LNCaP clone FGC (cell line): ENCODE measurements at regions not wholly inside any gene's neighbourhood (a gene's known extent, or its start where the extent isn't known, plus 50 kb on each side); places are given as distances from the start of the nearest gene placed in this dataset.
A peak's percentile ranks its signal among the peaks of the same experiment; 100 is the strongest.
"Not testable (repeated sequence)": the region's sequence is repeated elsewhere in the genome, so short reads cannot be mapped to it uniquely, and the experiment has no call there.

Experiments
- DNase-seq: peaks from one replicate; pipeline ENCODE4 v3.0.0-alpha.2; 2011; ENCODE audit warnings: low read depth
- H3K4me3 ChIP-seq: 2 replicates; pipeline ENCODE4 v1.5.1; 2011; ENCODE audit warnings: mild to moderate bottlenecking, low read depth, low read length, control low read depth
- TF ChIP-seq, protein P1 (sequence below): IDR thresholded peaks from 2 replicates; pipeline ENCODE4 v1.5.1; 2012; ENCODE audit warnings: mild to moderate bottlenecking; ENCODE audit not compliant: control insufficient read depth, insufficient read depth; ENCODE audit errors: extremely low read depth

DNA sequence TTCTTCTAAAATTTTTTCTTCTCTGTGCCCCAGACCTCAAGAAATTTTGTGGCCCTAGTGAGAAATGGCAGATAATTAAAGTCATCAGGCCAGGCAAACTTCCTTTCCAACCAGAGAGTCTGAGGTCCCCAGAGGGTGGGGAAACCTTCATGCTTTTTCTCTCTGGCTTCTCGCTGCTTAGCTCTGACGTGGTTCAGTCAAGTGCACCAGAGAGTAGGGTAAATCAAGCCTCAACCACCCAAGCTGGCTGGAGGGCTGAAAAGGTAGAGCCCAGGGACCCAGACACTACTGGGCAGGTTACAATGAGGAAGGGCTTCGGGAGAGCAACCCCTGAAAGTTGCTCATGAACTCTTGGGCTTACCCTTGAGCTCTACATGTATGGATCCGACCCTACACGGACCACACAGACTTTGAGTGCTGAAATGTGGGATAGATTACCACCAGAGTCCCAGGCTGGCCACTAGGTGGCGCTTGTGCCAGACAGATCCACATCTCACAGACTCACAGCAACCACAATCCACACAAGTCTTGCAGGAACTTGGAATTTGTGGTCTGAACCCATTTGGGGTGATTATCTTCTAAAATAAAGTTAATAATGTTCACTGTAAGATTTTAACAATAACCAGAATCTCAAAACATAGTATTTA is 323.5 kb downstream of the KLF13 start:
- H3K4me3 ChIP-seq, DNase-seq: not testable (repeated sequence)
- TF ChIP-seq, protein P1, sequence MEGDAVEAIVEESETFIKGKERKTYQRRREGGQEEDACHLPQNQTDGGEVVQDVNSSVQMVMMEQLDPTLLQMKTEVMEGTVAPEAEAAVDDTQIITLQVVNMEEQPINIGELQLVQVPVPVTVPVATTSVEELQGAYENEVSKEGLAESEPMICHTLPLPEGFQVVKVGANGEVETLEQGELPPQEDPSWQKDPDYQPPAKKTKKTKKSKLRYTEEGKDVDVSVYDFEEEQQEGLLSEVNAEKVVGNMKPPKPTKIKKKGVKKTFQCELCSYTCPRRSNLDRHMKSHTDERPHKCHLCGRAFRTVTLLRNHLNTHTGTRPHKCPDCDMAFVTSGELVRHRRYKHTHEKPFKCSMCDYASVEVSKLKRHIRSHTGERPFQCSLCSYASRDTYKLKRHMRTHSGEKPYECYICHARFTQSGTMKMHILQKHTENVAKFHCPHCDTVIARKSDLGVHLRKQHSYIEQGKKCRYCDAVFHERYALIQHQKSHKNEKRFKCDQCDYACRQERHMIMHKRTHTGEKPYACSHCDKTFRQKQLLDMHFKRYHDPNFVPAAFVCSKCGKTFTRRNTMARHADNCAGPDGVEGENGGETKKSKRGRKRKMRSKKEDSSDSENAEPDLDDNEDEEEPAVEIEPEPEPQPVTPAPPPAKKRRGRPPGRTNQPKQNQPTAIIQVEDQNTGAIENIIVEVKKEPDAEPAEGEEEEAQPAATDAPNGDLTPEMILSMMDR, result peak; percentile 44

DNA sequence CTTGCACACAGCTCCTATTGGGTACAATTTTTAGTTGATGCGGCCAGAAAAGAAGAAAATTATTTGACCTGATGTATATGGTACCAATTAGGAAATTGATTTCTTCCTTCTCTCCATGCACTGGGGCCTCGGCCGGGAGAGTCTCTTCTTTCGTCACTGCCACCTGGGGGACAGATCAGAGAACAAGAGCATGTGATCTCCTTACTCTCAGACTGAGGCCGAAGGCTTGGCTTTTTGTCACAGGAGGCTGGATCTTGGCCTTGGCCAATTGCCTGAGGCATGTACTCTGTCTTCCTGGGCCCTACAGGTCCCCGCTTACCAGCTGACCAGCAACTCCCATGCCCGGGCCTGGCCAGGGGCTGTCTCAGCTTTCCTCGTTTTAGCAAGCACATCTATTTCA is 330.3 kb downstream of the KLF13 start:
- not testable (repeated sequence) for DNase-seq, H3K4me3 ChIP-seq

DNA sequence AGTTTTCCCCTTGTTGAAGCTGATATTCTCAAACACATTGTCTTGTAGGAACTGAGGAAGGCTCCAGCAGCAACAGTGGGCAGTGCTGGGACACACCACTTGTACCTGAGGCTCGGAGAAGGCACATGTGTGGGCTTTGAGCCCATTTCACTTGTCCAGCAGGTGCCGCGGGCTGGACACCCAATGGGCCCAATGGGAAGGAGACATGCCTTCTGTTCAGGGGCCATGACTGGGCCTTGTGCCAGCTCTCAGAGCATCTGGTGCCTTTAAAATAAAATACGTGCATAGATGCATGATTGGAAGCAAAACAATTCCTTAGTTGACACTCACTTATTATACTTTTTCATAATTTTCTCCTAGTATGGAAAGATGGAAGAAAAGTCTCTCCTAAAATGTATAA is 334.2 kb downstream of the KLF13 start:
- no peak for DNase-seq
- TF ChIP-seq, protein P1, result no peak
- H3K4me3 ChIP-seq, result no peak overlapping the region

DNA sequence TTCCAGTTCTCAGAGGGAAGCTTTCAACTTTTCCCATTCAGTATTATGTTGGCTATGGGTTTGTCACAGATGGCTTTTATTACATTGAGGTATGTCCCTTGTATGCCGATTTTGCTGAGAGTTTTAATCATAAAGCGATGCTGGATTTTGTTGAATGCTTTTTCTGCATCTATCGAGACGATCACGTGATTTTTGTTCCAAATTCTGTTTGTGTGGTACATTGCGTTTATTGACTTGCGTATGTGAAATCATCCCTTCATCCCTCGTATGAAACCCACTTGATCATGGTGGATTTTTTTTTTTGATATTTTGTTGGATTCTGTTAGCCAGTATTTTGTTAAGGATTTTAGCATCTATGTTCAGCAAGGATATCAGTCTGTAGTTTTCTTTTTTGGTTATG is 339.1 kb downstream of the KLF13 start:
- not testable (repeated sequence) for H3K4me3 ChIP-seq, DNase-seq

DNA sequence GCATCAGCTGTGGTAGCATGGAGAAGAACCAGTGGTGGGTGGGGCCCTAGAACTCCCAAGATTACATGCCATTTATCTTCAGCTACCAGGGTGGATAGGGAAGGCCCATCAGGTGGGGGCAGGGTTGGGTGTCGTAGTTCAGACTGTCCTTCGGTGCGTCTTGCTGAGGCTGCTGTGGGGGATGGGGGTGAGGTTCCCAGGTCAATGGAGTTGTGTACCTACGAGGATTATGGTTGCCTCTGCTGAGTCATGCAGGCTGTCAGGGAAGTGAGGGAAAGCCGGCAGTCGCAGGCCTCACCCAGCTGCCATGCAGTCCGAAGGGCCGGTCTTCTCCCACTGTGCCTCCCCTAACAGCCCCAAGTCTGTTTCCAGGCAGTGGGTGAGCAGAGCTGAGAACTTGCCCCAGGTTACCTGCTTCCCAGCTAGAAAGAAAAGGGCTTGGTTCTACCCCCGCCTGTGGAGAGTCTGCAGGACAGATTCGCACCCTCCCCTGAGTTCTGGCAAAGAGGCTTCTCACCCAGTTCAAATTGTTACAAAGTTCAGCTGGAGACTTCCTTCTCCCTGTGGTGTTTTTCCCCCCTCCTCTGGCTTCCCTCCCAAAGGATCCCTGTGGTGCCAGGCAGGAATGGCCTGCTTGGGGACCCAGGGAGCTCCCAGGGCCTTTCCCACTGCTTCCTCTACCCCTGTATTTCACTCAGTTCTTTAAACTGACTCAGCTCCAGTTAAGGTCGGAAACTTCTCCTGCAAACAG is 342.7 kb downstream of the KLF13 start:
- H3K4me3 ChIP-seq, DNase-seq: not testable (repeated sequence)

DNA sequence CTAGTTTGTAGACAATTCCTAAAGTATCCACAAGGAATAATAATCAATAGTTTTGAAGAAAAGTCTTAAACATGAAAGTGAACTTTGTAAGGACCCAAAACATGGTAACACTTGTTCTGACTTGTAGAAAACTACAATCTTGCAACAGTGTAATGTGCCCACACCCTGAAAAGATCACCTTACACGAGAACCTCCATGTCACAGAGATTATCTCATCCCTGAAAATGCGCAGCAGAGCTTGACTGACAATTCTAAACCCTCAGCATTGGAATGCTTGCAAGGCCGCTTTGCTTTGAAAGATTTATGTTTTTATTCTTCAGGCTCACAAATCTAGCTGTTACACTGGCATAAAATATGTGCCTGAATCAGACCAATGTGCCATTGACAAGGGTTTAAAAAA is 346.6 kb downstream of the KLF13 start:
- H3K4me3 ChIP-seq, DNase-seq: not testable (repeated sequence)

DNA sequence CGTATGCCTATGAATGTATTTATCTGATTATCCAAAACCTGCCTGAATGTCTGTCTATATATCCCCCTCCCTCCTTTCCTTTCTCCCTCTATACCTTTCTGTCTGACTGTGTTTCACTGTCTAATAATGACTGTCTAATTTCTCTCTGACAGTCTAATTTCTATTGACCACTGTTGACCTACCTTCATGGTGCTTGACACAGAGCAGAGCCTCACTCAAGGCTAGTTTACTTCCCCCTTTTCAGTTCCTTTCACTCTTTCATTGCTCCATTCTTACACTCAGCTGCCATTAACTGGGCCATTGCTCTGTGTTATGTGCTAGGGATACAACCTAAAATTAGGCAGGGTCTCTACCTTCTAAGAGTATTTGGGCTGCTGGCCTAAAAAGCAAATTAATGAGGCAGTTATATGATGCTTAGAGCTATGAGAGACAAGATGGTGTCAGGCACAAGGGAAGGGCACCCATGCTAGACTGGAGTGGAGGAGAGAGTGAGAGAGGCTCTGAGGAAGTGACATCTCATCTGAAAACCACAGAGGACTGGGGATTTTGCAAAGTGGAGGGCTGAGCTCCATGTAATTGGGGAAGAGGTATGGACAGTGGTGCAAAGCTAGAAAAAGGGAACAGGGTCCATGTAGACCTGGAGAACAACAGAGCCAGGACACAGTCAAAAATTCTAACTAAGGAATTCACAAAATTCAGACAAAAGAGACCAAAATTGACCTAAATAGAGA is 348.6 kb upstream of the CHRNA7 start:
- not testable (repeated sequence) for DNase-seq, H3K4me3 ChIP-seq

GRCh38 chr15:31687088-31687487 is 343.2 kb upstream of the CHRNA7 start:
- not testable (repeated sequence) for DNase-seq, H3K4me3 ChIP-seq

- not testable (repeated sequence) for H3K4me3 ChIP-seq, DNase-seq
Observed at GRCh38 chr15:31696509-31696908, 333.8 kb upstream of the CHRNA7 start.

DNA sequence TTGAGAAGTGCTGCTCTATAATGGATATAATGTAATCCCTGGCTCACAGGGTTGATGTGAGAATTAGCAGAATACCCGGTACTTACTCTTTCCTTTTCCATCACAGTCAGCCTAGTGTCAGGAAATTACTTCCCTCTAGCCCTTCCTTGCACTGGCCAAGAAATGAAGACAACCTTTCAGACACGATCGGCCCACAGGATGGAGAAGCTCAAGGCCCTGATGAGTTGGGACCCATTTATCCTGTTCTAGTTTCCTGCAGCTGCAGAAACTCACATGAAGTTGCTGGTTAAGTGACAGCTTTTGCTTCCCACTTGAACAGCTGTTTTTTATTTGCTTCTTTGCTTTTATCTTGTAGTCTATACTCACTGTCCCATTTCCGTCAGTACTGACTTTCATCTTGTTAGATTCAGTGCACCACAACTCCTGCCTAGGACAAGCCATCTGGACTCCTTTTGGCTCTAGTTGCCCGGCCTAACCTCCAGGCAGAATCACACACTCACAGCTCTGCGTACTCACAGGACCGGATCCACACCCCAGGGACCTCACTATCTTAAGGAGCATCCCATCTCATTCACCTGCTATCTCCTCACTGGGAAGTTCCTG is 325.1 kb upstream of the CHRNA7 start:
- not testable (repeated sequence) for H3K4me3 ChIP-seq, DNase-seq

DNA sequence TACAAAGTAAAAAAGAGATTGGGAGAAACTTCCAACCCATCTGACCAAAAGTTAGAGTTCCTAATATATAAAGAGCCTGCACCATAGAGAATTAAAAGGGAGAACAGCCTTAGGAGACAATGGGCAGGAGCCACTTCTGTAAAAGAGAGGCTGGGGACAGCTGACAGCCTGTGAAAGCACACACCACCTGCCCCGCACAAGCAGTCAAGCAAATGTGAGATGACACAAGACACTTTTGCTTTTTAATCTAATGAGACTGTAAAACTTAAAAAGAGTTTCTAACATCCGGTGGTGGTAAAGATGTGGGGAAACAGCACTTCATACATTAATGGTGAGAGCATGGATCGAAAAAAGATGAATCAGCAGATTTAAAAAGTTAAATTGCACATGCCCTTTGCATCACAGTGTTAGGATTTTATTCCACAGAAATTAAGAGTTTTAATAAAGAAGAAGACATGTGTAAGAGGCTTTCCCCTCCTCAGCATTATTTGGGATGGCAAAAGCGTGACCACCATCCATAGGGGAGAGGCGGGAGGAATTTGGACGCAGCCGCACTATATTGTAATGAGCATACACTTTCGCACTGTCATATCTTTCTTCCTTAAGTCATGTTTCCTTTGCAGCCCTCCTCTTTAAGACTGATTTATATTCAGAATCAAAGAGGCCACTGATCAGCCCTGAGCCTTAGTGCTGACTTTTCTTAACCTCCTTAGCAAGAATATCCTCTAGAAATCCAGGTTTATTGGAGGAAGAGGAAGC is 322.2 kb upstream of the CHRNA7 start:
- not testable (repeated sequence) for DNase-seq, H3K4me3 ChIP-seq

DNA sequence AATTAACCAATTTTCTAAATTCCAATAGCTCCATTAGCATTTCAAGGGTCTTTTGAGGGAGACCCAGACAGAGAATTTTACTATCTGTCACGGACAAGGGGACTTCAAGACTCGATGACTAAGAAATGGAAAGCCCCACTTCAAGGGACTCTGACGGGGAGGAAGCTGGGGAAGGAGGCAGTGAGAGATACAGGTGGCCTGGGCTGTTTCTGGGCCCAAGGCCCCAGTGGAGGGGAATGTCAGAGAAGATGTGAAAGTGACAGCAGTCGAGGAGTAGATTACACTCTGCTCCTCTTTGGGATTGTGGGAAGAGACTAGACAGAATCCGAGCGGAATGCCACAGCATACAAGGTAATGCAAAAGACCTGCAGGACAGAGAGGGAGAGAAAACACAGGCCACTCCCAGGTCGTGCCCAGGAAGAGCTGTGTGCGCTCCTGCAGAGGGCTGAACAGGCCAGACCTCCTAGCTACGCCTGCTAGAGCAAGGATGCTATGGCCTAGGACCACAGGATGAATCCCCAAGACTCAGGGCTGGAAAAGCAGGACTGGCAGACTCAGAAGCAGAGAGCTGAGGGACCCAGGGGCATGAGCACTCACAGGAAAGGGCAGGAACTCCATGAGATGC is 321.5 kb upstream of the CHRNA7 start:
- not testable (repeated sequence) for H3K4me3 ChIP-seq, DNase-seq

- H3K4me3 ChIP-seq, DNase-seq: not testable (repeated sequence)
Observed at GRCh38 chr15:31709479-31709878, 320.8 kb upstream of the CHRNA7 start.

DNA sequence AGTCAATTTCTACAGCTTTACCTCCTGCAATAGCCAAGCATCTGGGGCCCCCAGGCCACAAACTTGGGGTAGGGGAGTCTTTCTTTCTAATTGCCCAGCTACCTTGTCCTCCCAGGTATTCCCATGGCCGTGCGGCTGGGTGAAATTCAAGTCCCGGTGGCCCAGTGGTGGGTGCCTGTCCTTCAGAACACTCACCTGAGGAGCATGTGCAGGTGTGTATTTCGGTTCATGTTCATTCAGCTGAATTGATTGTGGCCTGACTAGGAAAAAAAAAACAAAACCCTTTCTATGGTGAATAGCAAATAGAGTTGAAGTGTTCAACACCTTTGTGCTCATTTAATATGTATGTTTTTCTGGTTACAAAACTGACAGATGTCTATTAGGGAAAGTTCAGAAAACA is 319.5 kb upstream of the CHRNA7 start:
- not testable (repeated sequence) for H3K4me3 ChIP-seq, DNase-seq

DNA sequence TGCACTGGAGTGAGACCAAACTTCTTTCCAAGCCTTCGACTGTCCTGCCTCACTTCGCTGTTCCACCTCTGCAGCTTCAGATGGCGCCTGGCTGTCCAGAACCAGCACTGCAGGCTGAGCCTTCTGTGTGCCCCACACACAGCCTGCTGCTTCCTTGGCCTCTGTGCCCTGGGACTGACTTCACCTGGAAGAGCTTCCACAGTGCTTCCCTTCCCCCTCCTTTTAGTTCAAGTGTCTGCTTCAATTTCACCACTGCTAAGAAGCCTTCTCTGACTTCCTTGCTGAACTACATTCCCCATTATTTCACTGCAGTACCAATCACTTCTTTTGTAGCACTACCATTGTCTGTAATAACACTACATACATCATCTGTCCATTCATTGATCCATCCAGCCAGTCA is 315.1 kb upstream of the CHRNA7 start:
- not testable (repeated sequence) for H3K4me3 ChIP-seq, DNase-seq

GRCh38 chr15:31718625-31719024 is 311.7 kb upstream of the CHRNA7 start:
- H3K4me3 ChIP-seq, DNase-seq: not testable (repeated sequence)
